HCT116 (cell line): ENCODE measurements at regions not wholly inside any gene's neighbourhood (a gene's known extent, or its start where the extent isn't known, plus 50 kb on each side); places are given as distances from the start of the nearest gene placed in this dataset.

Experiments
- ATAC-seq: fragments of 200-7000 bp; cut with Tn5 transposase; 2 replicates; pipeline ENCODE4 v1.9.1; 2020; ENCODE audit warnings: mild to moderate bottlenecking, moderate library complexity
- BruUV-seq: library from RNA; stranded (reverse); fragments of 400-500 nt; replicated peaks from 2 replicates; lab custom pipeline; 2021; lab: Mats Ljungman, UMichigan
- CTCF ChIA-PET: fragments of 300-600 bp; sonication (Branson Sonifier 250); formaldehyde crosslinking; loops from one replicate; lab custom pipeline; 2021; ENCODE audit warnings: antibody characterized with exemption; lab: Charles Lee
- POLR2A ChIA-PET: fragments of 300-600, 350-600 bp; sonication (Branson Sonifier 250); formaldehyde crosslinking; loops from one replicate; lab custom pipeline; 2021; ENCODE audit warnings: antibody characterized with exemption; lab: Charles Lee
- RAD21 ChIA-PET, 2 experiments: fragments of 300-600 bp; sonication (Branson Sonifier 250); formaldehyde crosslinking; loops; one replicate each; lab custom pipeline; 2023; ENCODE audit warnings: low total read pairs in 2 of 2; ENCODE audit not compliant: uncharacterized antibody in 2 of 2, unreplicated experiment in 2 of 2, low non-redundant PET in 1 of 2; lab: Charles Lee
- DNase-seq: peaks from one replicate; pipeline ENCODE4 v3.0.0-alpha.2; 2010; ENCODE audit warnings: low read depth, low spot score
- H2AFZ ChIP-seq: fragments of 200-600 bp; shearing (Covaris generic), sonication (generic); 2 replicates; pipeline ENCODE4 v1.6.1; 2017; ENCODE audit warnings: low read depth, mixed run types, mixed read lengths, antibody characterized with exemption, low read length; ENCODE audit not compliant: poor library complexity, severe bottlenecking
- H3K27ac ChIP-seq: 2 replicates; pipeline ENCODE4 v1.5.1; 2012; ENCODE audit warnings: low read depth, low read length
- H3K27me3 ChIP-seq: fragments of 200-600 bp; sonication (generic); 2 replicates; pipeline ENCODE4 v1.6.1; 2016; ENCODE audit warnings: mixed run types, low read length, mixed read lengths; ENCODE audit not compliant: insufficient read depth
- H3K36me3 ChIP-seq, 2 experiments: fragments of 200-500 bp in 1 of 2; fragments of 200-600 bp in 1 of 2; sonication (Bioruptor generic) in 1 of 2; sonication (generic) in 1 of 2; 2 replicates each; pipeline versions ENCODE4 v1.5.1 to v1.6.1; 2014 to 2016; ENCODE audit warnings: low read length in 2 of 2, inconsistent platforms in 1 of 2, mixed read lengths in 1 of 2, mixed run types in 1 of 2; ENCODE audit not compliant: insufficient read depth in 2 of 2, control insufficient read depth in 1 of 2
- H3K4me1 ChIP-seq, 2 experiments: fragments of 200-600 bp in 1 of 2; sonication (generic) in 1 of 2; 2 replicates each; pipeline versions ENCODE4 v1.5.1 to v1.6.1; 2012 to 2017; ENCODE audit warnings: low read length in 2 of 2, inconsistent platforms in 1 of 2, mild to moderate bottlenecking in 1 of 2, mixed read lengths in 1 of 2, mixed run types in 1 of 2, moderate library complexity in 1 of 2; ENCODE audit not compliant: insufficient read depth in 2 of 2, control insufficient read depth in 1 of 2
- H3K4me2 ChIP-seq: fragments of 200-600 bp; sonication (generic); 2 replicates; pipeline ENCODE4 v1.6.1; 2017; ENCODE audit warnings: mixed run types, low read length, mixed read lengths
- H3K4me3 ChIP-seq, 2 experiments: fragments of 200-600 bp in 1 of 2; sonication (generic) in 1 of 2; replicated peaks in 1 of 2; 2 replicates each; pipeline ENCODE4 v1.5.1; 2011 to 2016; ENCODE audit warnings: low read length in 2 of 2, control low read depth in 1 of 2, low read depth in 1 of 2, mild to moderate bottlenecking in 1 of 2, mixed read lengths in 1 of 2, mixed run types in 1 of 2
- H3K79me2 ChIP-seq: fragments of 200-600 bp; sonication (generic); 2 replicates; pipeline ENCODE4 v1.6.1; 2017; ENCODE audit warnings: mild to moderate bottlenecking, mixed run types, low read length, moderate library complexity, mixed read lengths; ENCODE audit not compliant: insufficient read depth
- H3K9ac ChIP-seq: fragments of 200-600 bp; sonication (generic); 2 replicates; pipeline ENCODE4 v1.6.1; 2016; ENCODE audit warnings: low read length, mixed read lengths
- H3K9me2 ChIP-seq: fragments of 200-600 bp; sonication (generic), shearing (Covaris generic); 2 replicates; pipeline ENCODE4 v1.6.1; 2017; ENCODE audit warnings: mixed run types, mild to moderate bottlenecking, moderate library complexity; ENCODE audit not compliant: insufficient read depth
- H3K9me3 ChIP-seq, 2 experiments: fragments of 200-500 bp in 1 of 2; fragments of 200-600 bp in 1 of 2; sonication (Bioruptor generic) in 1 of 2; sonication (generic) in 1 of 2; 2 replicates each; pipeline ENCODE4 v1.6.1; 2014 to 2017; ENCODE audit warnings: low read length in 2 of 2, mixed read lengths in 2 of 2, inconsistent platforms in 1 of 2, low read depth in 1 of 2, mild to moderate bottlenecking in 1 of 2, mixed run types in 1 of 2, moderate library complexity in 1 of 2; ENCODE audit not compliant: control insufficient read depth in 1 of 2, insufficient read depth in 1 of 2
- H4K20me1 ChIP-seq: fragments of 200-600 bp; sonication (generic), shearing (Covaris generic); 2 replicates; pipeline ENCODE4 v1.6.1; 2017; ENCODE audit warnings: mixed run types, mild to moderate bottlenecking, moderate library complexity; ENCODE audit not compliant: insufficient read depth
- ATF3 ChIP-seq: IDR thresholded peaks from 2 replicates; pipeline ENCODE4 v1.6.1; 2012
- CBX3 ChIP-seq: IDR thresholded peaks from 2 replicates; pipeline ENCODE4 v1.6.1; 2012; ENCODE audit warnings: low read depth
- CTCF ChIP-seq, 3 experiments: fragments of 200-600 bp in 1 of 3; sonication (generic) in 1 of 3; IDR thresholded peaks in 2 of 3; conservative IDR thresholded peaks in 1 of 3; 2 replicates each; pipeline ENCODE4 v1.5.1; 2012 to 2017; ENCODE audit warnings: low read depth in 2 of 3, low read length in 2 of 3, antibody characterized with exemption in 1 of 3, borderline replicate concordance in 1 of 3, control low read depth in 1 of 3, mild to moderate bottlenecking in 1 of 3, mixed read lengths in 1 of 3, mixed run types in 1 of 3, moderate library complexity in 1 of 3; ENCODE audit not compliant: insufficient read depth in 1 of 3
- ELF1 ChIP-seq: IDR thresholded peaks from 2 replicates; pipeline ENCODE4 v1.6.1; 2012; ENCODE audit warnings: low read depth, borderline replicate concordance
- EZH2 ChIP-seq: fragments of 200-600 bp; sonication (generic); IDR thresholded peaks from 2 replicates; pipeline ENCODE4 v1.6.1; 2017; ENCODE audit warnings: antibody characterized with exemption, mixed run types
- JUND ChIP-seq: IDR thresholded peaks from 2 replicates; pipeline ENCODE4 v1.6.1; 2012
- POLR2A ChIP-seq: IDR thresholded peaks from 2 replicates; pipeline ENCODE4 v1.7.0; 2011; ENCODE audit warnings: borderline replicate concordance; ENCODE audit not compliant: insufficient read depth, insufficient read length; ENCODE audit errors: extremely low read depth
- POLR2AphosphoS5 ChIP-seq: IDR thresholded peaks from 2 replicates; pipeline ENCODE4 v1.6.1; 2011; ENCODE audit warnings: mild to moderate bottlenecking, low read depth, low read length, moderate library complexity
- RAD21 ChIP-seq: IDR thresholded peaks from 2 replicates; pipeline ENCODE4 v1.6.1; 2012; ENCODE audit warnings: low read depth, mild to moderate bottlenecking
- SIN3A ChIP-seq: IDR thresholded peaks from 2 replicates; pipeline ENCODE4 v1.6.1; 2012; ENCODE audit warnings: low read depth
- SP1 ChIP-seq: IDR thresholded peaks from 2 replicates; pipeline ENCODE4 v1.6.1; 2012; ENCODE audit warnings: low read depth
- YY1 ChIP-seq: IDR thresholded peaks from 2 replicates; pipeline ENCODE4 v1.6.1; 2011; ENCODE audit warnings: low read length, low read depth, moderate library complexity, mild to moderate bottlenecking; ENCODE audit not compliant: insufficient replicate concordance; ENCODE audit errors: extremely low read depth
- ZFX ChIP-seq: fragments of 450-650 bp; IDR thresholded peaks from 2 replicates; pipeline ENCODE4 v1.6.1; 2017
- ZNF274 ChIP-seq: fragments of 200-500 bp; sonication (Bioruptor generic); IDR thresholded peaks from 2 replicates; pipeline ENCODE4 v1.6.1; 2014; ENCODE audit warnings: mild to moderate bottlenecking, low read depth, low read length, inconsistent platforms
- intact Hi-C: fragments of 100-400 bp; cut with micrococcal nuclease; formaldehyde crosslinking; loops from 2 replicates; pipeline ENCODE4 v1.10.0; 2022
- TF ChIP-seq, protein P1 (sequence below): IDR thresholded peaks from 2 replicates; pipeline ENCODE4 v1.6.1; 2012; ENCODE audit warnings: low read depth
- TF ChIP-seq, protein P2 (sequence below): IDR thresholded peaks from 2 replicates; pipeline ENCODE4 v1.6.1; 2012

DNA sequence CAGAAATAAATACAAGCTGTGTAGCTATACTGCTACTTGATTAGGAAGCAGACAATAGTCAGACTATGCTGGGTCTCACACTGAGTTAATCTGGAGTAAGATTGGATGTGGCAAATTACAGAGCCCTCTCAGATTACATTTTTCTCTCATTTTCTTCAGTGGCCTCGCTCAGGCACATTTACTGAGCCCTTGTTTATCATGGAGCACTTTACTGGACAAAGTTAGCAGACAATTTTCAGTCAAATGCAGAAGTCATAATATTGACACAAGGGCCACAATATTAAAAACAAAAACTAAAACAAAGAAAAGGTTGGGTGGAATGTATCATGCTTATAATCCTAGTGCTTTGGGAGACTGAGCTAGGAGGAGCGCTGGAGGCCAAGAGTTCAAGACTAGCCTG lies 95.0 kb upstream of the MAP3K7 start:
- Histone ChIP-seq H2AFZ (no peak overlapping the region), H3K9ac (no peak overlapping the region), H3K9me3 (no peaks in the 10 kb centered on the region), H3K4me3 (no peak overlapping the region), H3K79me2 (no peaks in the 10 kb centered on the region), H3K27me3 (peaks cover 52% of the 10 kb centered on the region), H3K4me1 (no peaks in the 10 kb centered on the region), H3K36me3 (no peaks in the 10 kb centered on the region), H4K20me1 (no peaks in the 10 kb centered on the region), H3K4me2 (no peak overlapping the region), H3K27ac (no peak overlapping the region)
- ChIA-PET POLR2A (no interaction called here), RAD21 (no interaction called here), CTCF (no interaction called here)
- intact Hi-C loops, result no loop called here
- ATAC-seq (no peak), DNase-seq (no peak)
- no TSS peak for BruUV-seq
- TF ChIP-seq, protein P1, sequence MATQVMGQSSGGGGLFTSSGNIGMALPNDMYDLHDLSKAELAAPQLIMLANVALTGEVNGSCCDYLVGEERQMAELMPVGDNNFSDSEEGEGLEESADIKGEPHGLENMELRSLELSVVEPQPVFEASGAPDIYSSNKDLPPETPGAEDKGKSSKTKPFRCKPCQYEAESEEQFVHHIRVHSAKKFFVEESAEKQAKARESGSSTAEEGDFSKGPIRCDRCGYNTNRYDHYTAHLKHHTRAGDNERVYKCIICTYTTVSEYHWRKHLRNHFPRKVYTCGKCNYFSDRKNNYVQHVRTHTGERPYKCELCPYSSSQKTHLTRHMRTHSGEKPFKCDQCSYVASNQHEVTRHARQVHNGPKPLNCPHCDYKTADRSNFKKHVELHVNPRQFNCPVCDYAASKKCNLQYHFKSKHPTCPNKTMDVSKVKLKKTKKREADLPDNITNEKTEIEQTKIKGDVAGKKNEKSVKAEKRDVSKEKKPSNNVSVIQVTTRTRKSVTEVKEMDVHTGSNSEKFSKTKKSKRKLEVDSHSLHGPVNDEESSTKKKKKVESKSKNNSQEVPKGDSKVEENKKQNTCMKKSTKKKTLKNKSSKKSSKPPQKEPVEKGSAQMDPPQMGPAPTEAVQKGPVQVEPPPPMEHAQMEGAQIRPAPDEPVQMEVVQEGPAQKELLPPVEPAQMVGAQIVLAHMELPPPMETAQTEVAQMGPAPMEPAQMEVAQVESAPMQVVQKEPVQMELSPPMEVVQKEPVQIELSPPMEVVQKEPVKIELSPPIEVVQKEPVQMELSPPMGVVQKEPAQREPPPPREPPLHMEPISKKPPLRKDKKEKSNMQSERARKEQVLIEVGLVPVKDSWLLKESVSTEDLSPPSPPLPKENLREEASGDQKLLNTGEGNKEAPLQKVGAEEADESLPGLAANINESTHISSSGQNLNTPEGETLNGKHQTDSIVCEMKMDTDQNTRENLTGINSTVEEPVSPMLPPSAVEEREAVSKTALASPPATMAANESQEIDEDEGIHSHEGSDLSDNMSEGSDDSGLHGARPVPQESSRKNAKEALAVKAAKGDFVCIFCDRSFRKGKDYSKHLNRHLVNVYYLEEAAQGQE, result no peak
- TF ChIP-seq, protein P2, sequence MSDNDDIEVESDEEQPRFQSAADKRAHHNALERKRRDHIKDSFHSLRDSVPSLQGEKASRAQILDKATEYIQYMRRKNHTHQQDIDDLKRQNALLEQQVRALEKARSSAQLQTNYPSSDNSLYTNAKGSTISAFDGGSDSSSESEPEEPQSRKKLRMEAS, result no peak
- TF ChIP-seq POLR2A (no peak), EZH2 (no peak), CTCF (IDR thresholded peaks at IDR 0.05 in 2 of 3, conservative IDR thresholded peaks at IDR 0.05 in 1 of 3; ENCODE audit: borderline replicate concordance in 1 of 3, insufficient read depth in 1 of 3, low read depth in 2 of 3, low read length in 2 of 3) (no peak), ZFX (no peak), RAD21 (no peak), SIN3A (no peak), SP1 (no peak), ATF3 (no peak), POLR2AphosphoS5 (no peak), JUND (no peak), ZNF274 (no peak), YY1 (no peak), CBX3 (no peak), ELF1 (no peak)
- TF ChIP-seq, all 23 proteins: peak for 0
- H3K9me2 ChIP-seq, result no peaks in the 10 kb centered on the region
